ENCODE measurements at regions not wholly inside any gene's neighbourhood (a gene's known extent, or its start where the extent isn't known, plus 50 kb on each side); places are given as distances from the start of the nearest gene placed in this dataset.

DNA sequence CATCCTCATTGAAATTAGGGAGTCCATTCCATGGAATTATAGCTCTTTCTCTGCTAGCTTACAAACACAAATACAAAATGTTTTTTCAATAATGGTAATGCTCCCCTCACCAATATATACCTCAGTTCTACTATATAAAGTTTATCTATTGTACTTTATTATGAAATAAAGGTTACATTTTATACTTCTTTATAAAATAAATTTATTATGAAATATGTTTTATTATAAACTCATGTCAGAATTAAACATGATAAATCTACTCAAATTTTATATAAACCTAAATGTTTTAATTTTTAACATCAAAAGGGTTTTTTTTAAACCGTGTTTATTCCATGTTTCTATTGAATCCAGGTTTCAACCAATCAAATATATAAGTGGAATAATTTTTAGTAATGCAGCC, 646.1 kb upstream of the PCDH20 start:
- TF ChIP-seq CTCF (IDR thresholded peaks at IDR 0.05; ENCODE audit: insufficient read depth, low read depth, low read length, missing control alignments), result no peak
- no peak overlapping the region for H3K4me3 ChIP-seq (ENCODE audit: low read depth, low read length)
- no peak for DNase-seq (ENCODE audit: low read depth)

DNA sequence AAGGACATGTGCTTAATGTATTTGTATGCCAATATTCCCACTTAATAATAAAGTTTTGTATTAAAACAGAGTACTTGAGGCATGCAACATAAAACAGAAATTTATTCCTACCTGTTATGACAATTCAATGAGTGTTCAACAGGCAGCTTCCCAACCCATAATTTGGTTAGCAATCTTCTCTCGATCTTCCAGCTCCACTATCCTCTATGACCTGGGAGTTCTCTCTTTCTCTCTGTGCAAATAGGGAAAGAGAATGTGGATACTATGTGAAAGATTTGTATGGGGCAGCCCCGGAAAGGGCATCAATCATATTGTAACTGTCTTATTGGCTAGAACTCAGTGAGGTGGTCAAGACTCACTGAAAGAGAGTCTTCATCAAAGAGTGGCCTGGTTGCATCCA, 644.9 kb upstream of the PCDH20 start:
- H3K4me3 ChIP-seq (ENCODE audit: low read depth, low read length), result no peak overlapping the region
- DNase-seq (ENCODE audit: low read depth), result no peak
- TF ChIP-seq CTCF (IDR thresholded peaks at IDR 0.05; ENCODE audit: insufficient read depth, low read depth, low read length, missing control alignments), result no peak

DNA sequence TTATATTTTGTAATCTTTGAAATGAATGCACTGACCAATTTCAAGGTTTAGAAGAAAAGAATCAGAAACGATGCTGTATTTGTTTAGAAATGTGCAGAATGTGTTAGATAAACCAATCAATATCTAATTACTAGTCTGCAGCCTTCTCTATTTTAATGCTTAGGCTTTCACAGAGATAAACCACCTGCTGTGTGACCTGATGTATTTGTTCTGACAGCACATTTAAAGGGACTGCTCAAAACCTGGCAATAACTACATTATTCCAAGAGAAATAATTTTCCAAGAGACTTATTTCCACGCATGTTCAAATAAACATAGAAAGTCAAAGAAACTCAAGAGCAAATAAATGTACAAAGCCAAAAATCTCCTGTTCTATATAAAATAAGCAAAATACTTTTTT, 641.6 kb upstream of the PCDH20 start:
- no peak for DNase-seq (ENCODE audit: low read depth)
- TF ChIP-seq CTCF (IDR thresholded peaks at IDR 0.05; ENCODE audit: insufficient read depth, low read depth, low read length, missing control alignments), result no peak
- H3K4me3 ChIP-seq (ENCODE audit: low read depth, low read length), result no peak overlapping the region

DNA sequence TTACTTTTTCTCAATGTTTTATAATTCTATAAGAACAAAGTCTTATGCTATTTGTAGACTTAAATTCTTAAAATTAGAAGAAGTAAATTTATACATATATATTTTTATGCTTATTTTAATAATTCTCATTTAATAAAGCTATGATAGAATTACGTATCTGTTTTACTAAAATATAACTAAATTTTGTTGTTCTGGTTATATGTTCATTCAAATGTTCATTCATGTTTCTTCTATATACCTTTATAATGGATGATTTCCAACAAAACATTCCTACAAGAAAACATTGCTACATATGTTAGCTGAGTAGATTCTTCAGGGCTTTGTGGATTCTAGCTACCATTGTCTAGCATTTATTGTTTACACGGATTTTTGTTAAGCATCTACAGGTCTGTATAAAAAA, 634.3 kb upstream of the PCDH20 start:
- no peak for TF ChIP-seq CTCF (IDR thresholded peaks at IDR 0.05; ENCODE audit: insufficient read depth, low read depth, low read length, missing control alignments)
- DNase-seq (ENCODE audit: low read depth), result no peak

GRCh38 chr13:62046512-62046911, 630.9 kb upstream of the PCDH20 start:
- no peak overlapping the region for H3K4me3 ChIP-seq (ENCODE audit: low read depth, low read length)
- no peak for TF ChIP-seq CTCF (IDR thresholded peaks at IDR 0.05; ENCODE audit: insufficient read depth, low read depth, low read length, missing control alignments)
- no peak for DNase-seq (ENCODE audit: low read depth)

More for the DNA sequence above, 634.3 kb upstream of the PCDH20 start:
- H3K4me3 ChIP-seq (ENCODE audit: low read depth, low read length), result no peak overlapping the region

GRCh38 chr13:62043600-62043999, 628.0 kb upstream of the PCDH20 start:
- H3K4me3 ChIP-seq (ENCODE audit: low read depth, low read length), result no peak overlapping the region
- no peak for DNase-seq (ENCODE audit: low read depth)
- no peak for TF ChIP-seq CTCF (IDR thresholded peaks at IDR 0.05; ENCODE audit: insufficient read depth, low read depth, low read length, missing control alignments)

DNA sequence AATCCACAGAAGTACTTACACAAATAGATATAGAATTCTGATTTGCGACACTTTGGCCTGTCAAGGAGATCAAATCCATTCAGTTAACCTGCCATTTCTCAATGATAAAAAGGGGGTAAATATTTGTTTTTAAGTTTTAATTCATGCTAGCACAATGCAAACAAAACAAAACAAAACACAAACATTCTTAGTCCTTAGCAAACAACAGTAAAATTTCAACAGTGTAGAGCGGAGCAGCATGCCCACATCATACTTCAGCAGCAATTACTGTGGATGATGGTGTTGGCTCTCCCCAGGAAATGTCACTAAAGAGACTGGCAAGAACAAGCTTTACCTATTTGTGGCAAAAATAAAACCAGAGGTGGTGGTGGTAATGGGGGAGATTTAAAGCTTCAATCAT, 625.2 kb upstream of the PCDH20 start:
- TF ChIP-seq CTCF (IDR thresholded peaks at IDR 0.05; ENCODE audit: insufficient read depth, low read depth, low read length, missing control alignments), result no peak
- DNase-seq (ENCODE audit: low read depth), result no peak
- no peak overlapping the region for H3K4me3 ChIP-seq (ENCODE audit: low read depth, low read length)
